GM19395 (cell line): ENCODE measurements at regions not wholly inside any gene's neighbourhood (a gene's known extent, or its start where the extent isn't known, plus 50 kb on each side); places are given as distances from the start of the nearest gene placed in this dataset.
A peak's percentile ranks its signal among the peaks of the same experiment; 100 is the strongest.

Experiments used
- ATAC-seq: cut with Tn5 transposase; IDR thresholded peaks from one replicate; pipeline ENCODE4 v1.9.1; 2021; ENCODE audit warnings: mild to moderate bottlenecking, moderate library complexity; ENCODE audit not compliant: unreplicated experiment

DNA sequence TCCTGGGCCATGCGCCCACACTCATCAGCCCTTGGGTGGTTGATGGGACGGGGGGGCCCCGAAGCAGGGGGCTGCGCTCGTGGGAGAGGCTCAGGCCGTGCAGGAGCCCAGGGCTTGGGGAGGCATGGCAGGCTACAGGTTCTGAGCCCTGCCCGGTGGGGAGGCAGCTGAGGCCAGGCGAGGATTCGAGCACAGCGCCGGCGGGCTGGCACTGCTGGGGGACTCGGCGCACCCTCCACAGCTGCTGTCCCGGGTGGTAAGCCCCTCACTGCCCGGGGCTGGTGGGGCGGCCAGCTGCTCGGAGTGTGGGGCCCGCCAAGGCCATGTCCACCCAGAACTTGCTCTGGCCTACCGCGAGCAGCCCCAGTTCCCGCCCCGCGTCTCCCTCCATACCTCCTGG is 295.8 kb upstream of the SEL1L start:
- ATAC-seq = no peak

DNA sequence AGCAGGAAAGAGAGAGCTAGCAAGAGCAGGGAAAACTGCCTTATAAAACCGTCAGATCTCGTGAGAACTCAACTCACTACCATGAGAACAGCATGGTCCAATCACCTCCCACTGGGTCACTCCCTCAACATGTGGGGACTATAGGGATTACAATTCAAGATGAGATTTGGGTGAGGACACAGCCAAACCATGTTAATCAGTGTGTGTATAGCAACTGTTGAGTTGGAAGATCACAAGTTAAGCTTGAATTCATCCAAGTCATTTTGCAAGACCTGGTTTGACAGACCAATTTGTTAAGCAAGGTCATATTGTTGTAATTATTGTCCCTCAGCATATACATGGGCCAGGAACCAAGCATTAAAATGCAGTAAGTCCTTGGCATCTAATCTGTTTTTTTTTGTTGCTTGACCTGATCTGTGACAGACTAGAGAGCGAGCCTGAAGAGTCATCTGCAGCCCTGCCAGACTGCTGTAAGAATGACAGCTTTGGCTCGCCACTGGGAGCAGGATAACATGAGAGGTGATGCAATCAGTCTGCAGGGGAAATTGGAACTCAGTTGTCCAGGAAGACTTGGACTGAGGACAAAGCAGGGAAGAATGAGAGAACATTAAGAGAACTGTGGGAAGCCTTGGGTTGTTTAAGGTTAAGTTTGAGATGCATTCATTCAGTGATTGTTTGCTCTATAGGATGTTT is 297.6 kb upstream of the SEL1L start:
- no peak for ATAC-seq

DNA sequence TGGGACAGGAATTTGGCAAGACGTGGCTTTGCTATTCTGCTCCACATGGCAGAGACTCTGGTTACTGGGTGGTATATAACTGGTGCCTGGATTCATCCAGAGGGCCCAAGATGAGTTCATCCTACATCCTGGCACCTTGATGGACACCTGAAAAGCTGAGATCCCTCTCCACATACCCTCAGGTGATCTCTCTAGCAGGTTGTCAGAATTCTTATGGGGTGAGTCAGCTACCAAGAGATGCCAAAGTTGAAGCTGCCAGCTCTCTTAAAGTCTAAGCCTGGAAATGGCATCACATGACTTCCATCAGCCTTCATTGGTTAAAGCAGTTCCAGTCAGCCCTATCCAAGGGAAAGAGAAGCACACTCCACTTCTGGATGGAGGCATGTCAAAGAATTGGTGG is 300.7 kb upstream of the SEL1L start:
- no peak for ATAC-seq

DNA sequence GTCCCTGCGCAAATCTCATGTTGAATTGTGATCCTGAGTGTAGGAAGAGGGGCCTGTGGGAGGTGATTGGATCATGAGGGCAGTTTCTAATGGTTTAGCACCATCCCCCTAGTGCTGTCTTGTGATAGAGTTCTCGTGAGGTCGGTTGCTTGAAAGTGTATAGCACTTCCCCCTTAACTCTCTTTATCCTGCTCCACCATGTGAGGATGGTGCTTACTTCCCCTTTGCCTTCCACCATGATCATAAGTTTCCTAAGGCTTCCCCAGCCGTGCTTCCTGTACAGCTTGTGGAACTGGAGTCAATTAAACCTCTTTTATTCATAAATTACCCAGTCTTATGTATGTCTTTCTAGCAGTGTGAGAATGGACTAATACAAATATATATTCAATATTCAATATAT is 303.7 kb upstream of the SEL1L start:
- ATAC-seq = no peak

DNA sequence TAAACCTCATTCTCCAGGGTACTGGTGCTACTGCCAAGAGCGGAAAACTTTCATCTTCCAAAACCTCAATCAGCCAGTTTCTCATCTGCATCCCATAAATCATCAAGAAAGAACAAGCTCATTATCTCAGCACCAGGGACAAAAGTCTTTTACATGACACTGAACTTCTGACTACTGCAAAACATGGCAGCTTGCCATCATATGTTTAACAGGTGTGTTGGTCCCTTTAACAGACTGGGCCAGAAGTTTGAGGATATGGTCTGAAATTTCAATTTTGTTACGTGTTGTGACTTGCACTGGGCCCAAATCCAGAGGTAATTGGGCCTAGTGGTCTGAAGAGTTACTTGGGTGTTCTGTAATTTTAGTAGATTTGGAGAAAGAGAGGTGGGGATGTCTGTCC is 305.4 kb upstream of the SEL1L start:
- no peak for ATAC-seq

DNA sequence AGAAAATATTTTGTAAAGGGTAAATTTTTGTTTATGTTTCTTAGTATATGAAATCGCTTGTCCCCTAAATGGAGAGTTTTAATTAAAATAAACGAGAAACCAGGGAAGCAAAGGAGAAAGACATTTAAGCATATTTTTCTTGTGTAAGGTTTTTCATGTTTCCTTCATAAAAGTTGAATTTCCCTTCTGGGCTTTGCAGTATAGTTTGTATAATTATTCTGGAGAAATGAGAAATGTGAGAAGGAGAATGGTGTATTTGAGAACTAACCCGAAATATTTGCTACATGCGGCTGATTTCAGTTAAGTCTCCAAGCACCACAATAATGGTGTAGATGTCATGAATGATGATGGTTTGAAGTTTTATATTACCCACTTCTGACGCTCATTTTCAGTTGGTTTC is 307.7 kb upstream of the SEL1L start:
- ATAC-seq = no peak

DNA sequence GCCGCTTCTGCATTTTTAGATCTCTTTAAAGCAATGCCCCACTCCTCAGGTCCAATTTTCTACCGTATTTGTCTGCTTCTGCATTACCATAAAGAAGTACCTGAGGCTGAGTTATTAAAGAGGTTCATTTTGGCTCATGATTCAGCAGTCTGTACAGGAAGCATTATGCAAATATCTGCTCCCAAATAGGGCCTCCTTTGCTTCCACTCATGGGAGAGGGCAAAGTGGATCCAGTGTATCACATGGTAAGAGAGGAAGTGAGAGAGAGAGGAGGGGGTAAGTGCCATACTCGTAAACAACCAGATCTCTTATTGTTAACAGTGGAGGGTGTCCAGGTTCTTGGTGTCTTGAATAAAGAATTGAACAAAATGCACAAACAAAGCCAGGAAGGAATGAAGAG is 316.1 kb upstream of the SEL1L start:
- ATAC-seq = peak; percentile 70

DNA sequence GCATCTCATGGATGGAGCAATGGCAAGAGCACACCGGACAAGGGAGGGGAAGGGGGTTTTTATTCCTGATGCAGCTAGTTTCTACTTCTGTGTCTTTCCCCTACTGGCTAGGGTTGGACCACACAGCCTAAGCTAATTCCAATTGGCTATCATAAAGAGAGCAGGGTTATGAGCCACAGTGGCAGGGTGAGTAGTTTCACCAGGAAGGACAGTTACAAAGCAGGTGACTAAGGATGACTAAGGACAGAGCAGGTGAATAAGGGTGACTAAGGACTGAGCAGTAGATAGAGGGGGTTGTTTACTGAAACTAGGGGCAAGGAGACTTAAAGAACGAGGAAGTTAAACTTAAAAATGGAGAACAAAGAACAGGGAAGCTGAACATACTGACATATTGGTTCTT is 321.4 kb upstream of the SEL1L start:
- no peak for ATAC-seq

DNA sequence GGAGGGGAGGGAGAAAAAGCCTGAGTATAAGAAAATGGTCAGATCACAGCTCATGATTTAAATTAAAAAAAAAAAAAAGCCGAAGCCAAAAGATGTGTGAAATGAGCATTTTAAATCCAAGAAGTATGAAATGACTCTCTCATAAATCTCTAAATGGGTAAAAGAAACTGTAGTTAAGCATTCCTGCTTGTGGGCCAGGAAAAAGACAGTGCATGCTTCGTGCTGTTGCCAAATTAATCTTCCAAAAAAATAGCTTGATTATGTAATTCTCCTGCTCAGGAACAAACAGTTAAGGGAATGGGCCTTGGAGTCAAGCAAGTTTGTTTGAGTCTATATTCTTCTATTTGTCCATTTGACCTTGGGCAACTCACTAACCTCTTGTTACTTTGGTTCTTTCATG is 325.4 kb upstream of the SEL1L start:
- no peak for ATAC-seq

DNA sequence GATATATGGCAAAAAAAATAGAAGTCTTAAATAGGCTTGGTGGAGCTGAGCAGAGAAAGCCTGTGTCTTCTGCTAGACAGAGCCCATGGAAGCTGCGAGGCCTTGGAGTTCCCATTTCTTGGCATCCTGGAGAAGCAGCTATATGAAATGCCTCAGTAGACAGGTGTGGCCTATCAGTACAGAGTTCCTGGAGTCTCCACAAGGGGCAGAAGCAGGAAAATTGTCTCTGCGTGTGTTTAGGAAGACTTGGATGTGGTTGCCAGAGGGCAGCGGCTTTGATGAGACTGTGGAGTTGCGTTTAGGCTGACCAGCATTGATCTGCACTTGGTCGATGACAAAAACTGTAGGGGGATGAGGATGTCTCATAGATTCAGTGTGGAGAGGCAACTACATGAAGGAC is 334.5 kb upstream of the SEL1L start:
- no peak for ATAC-seq

DNA sequence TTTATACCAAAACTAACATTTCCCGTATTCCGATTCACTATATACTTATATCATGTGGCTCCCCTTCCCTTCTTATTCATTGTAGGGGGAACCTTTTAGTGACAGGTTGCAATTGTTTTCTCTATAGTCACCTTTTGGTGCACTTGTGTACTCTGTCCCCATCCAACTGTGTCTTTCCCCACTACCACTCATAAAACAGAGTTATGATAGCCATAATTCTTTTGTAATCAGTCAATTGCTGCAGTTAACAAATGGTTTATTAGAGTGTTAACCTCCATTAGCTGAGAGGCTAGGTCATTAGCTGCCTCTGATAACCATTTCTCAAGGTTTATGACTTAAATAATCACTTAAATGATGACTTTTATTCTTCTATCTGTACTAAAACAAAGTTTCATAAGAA is 338.1 kb upstream of the SEL1L start:
- no peak for ATAC-seq

DNA sequence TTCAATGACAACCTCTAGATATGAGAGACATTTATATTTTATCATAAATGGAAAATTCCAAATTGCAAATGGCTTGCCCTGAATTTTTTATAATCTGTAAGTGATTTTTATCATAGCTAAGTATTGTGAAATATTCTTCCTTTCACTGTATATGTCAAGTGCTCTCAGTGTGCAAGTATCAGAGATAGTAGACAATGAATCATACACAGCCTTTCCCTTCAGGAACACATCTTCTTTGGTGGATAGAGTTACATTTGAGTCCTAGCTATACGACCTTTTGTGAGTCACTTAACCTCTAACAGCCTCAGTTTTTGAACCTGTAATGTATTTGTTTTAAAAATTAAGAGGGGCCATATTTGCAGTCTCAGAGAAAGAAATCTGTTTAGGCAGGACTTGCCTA is 350.7 kb upstream of the SEL1L start:
- ATAC-seq = no peak

DNA sequence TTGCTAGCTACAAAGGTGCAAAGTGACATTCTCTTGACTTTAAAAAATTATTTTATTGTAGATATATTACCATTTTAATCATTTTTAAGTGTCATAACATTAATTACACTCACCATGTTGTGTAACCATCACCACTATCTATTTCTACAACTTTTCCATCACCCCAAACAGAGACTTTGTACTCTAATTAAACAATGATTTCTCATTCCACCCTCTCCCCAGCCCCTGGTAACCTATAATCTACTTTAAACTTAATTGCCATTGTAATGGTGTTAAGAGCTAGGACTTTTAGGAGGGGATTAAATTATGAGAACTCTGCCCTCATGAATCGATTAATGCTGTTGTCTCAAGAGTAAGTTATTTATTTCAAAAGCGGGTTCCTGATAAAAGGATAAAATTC is 352.9 kb upstream of the SEL1L start:
- no peak for ATAC-seq

DNA sequence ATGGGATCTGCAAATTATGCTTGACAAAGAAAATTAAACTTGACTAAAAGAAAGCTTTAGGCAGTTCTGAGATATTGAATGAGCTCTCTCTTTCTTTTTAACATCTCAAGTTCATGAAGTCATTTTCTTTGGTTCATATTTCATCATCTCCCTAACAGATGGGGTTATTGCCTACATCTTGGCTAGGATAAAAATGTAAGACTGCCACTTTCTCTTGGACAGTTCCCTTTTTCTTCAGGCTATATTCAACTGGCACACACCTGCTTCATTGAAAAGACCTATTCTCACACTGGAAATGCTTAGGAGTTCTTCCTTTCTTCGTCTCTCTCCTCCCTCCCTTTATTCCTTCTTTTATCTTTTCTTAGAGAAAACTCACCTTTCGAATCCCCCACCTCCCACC is 355.9 kb upstream of the SEL1L start:
- ATAC-seq = no peak

DNA sequence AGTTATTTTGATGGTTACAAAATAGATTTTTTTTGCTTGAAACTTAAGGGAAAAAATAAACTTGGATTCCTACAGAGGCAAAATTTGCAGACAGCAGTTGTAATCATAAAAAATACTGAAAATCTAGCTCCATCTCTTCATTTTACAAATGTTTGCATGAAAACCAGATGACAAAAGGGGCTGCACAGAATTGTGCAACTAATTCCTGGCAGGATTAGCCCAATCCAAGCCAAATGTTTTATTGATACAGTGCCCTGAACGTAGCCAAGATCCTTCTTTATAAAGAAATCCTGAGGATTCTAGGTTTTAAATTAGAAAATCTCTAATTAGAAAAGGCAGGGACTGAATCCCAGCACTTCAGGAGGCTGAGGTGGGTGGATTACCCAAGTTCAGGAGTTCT is 356.4 kb upstream of the SEL1L start:
- no peak for ATAC-seq

DNA sequence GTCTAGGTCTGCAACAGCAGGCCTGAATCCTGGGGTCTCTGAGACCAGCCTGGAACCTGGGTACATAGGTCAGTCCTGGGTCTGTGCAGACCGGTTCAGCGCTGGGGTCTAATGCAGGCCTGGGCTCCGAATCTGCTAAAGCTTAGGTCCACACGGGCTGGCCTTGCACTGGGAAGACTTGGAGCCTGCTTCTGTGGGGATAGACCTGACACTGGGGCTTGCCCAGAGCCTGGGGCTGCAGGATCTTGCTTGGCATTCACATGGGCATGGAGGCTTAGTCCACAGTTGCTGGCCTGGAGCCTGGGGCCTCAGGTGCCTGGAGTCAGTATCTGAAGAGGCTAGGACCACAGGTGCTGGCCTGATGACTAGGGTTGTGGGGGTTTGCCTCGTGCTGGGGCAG is 369.8 kb upstream of the SEL1L start:
- no peak for ATAC-seq

DNA sequence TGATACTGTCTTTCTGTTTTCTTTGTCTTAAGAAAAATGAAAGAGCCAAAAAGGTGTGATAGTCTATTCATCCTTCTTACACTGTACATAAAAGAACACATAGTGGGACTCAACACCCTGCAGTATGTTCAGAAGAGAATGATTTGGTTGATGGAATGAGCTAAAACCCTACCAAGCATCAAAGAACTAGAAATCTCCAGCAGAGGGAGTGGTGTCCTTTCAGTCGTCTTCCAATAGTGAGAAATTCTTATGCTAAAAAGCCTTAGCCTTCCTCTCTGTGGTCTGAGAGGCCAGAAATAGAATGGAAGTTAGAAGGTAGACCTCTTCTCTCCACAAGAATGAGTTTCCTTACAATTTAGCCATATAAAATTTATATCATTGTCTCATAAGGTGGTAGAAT is 393.4 kb upstream of the SEL1L start:
- ATAC-seq = no peak

DNA sequence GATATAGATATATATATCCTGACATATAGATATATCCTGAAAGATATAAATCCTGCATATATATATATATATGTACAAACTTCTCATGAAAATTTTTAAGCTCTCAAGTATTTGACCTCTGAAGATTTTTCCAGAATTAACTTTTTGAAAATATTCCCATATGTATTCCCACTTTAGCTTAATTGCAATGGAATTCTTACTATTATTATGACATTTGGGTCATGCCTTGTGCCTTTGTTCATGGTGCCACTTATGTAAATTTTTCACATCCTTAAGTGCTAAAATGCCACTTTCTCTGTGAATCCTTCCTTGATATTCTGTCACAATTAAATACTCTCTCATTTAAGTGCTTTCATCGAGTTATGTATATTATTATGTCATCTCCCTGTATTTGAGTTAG is 398.2 kb upstream of the SEL1L start:
- ATAC-seq = no peak

DNA sequence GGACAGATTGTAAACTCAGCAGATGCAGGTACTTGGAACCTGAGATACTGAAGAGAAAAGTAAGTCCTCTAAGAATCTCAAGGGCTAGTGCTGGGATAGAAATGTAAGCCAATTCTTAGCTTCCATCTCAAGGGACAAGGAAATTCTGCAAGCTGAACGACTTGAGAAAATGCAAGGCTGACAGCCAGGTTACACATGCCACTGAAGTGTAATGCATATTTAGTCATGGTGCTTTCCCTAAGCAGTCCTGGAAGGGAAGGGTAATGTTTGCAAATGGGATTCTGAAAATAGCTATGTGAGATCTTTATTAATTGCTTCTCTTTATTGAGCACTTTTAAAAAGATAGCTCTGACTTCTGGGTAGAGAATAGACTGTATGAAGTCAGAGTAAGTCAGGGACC is 402.7 kb upstream of the SEL1L start:
- no peak for ATAC-seq

DNA sequence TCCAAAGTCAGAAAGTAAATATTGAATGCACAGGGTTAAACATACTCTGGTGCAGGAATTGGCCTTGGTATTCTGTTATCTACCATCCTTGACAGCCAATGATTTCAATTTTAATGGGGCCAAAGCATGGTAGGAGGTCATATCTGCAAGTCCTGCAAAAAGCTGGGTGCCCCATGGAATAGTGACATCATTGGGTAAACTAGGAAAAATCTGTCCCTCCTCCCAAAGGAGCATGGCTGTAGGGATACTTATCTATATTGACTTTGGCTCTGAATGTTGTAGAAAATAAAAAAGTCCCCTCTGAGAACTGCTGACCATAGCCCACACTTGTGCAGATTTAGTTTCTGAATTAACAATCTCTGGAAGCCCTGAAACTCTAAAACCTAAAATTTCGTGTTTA is 403.2 kb upstream of the SEL1L start:
- no peak for ATAC-seq

DNA sequence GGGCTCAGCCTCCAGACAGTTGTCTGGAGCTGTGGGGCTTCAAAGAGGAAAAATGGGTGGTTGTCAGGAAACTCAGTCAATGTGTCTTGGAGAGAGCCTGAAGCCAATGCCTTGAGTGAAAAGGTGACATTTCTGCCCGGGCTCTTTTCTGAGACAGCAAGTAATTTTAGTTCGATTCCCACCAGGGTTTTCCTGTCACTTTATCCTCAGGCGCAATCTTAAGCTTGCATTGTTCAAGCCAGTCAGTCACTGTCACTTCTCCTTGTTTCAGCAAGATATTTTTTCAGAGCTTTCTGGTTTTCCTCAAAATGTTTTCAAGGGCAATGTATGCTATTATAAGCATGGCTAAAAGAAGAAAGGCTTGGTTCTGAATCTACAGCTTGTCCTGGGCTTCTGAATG is 404.7 kb upstream of the SEL1L start:
- no peak for ATAC-seq

DNA sequence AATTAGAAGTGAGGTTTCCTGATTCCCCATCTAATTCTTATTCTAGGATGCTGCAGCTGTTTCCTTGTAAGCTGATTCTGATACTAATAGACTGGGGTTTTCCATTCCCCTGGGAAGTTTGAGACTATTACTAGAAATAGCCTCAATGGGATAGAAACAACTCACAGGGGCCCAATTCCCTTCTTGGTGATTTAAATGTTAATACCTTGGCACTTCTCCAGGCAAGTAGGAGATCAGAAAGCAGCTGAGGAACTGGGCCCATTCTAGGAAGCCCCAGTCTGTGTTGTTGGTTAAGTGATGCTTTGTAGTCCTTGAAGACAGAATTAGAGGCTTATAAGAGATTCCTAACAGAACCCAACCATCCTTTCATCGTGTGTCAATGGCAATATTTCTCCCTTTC is 407.0 kb upstream of the SEL1L start:
- ATAC-seq = no peak

DNA sequence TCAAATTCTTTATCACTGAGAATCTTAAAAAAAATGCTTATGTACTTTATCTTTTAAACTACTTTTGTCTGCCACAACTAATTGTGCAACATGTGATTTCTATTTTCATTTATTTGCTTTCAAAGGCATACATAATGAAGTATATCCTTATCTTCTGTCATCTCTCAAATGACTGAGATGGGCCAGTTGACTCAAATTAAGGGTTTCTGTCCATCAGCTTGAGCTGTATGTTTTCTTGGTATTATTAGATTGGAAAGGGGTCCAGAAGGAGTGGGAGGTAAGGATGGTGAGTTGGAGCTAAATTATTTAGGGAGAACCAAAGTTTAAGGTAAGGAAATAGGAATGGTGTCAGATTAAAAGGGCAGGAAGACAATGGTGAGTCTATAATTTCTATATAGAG is 408.4 kb upstream of the SEL1L start:
- ATAC-seq = no peak

DNA sequence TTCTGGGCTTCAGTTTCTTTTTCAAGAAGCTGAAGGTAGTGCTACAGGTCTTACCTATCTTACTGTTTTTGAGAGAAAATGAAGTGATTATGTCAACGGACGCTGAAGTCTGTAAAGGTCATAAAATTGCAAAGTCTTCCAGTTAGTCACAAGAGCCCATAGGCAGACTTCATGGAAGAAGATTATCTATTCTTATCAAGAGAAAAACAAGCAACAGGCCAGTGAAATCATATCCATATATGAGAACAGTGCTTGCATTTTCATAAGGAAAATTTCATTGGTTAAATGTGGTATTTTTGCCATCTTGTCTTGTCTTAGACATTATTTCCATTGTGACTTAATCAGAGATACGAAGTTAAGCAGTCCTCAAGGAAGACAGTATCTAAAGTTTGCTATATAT is 412.7 kb upstream of the SEL1L start:
- no peak for ATAC-seq
